ENCODE measurements at regions not wholly inside any gene's neighbourhood (a gene's known extent, or its start where the extent isn't known, plus 50 kb on each side); places are given as distances from the start of the nearest gene placed in this dataset.

DNA sequence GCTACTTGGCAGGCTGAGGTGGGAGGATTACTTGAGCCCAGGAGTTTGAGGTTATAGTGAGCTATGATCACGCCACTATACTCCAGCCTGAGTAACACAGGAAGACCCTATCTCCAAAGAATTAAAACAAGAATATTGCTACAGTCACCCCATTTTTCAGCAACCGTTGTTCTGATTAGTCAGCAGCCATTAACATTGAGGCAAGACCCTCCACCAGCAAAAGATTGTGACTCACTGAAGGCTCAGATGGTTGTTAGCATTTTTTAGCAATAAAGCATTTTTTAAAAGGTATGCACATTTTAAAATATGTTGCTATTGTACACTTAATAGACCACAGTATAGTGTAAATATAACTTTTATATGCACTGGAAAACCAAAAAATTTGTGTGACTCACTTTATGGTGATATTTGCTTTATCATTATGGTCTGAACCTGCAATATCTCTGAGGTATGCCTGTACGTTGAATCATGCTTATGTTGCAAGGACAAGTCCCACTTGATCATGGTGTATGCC is 492.6 kb downstream of the SQOR start:
- TF ChIP-seq POLR2A (IDR thresholded peaks at IDR 0.05) (no peak), CTCF (IDR thresholded peaks at IDR 0.05) (no peak)

All from uterus (tissue), 2 donors.